ENCODE measurements at regions not wholly inside any gene's neighbourhood (a gene's known extent, or its start where the extent isn't known, plus 50 kb on each side); places are given as distances from the start of the nearest gene placed in this dataset.

- TF ChIP-seq CTCF (IDR thresholded peaks at IDR 0.05; ENCODE audit: insufficient read depth, low read depth, low read length) (no peak), EZH2 (IDR thresholded peaks at IDR 0.05; ENCODE audit: insufficient read depth, low read length) (no peak)
Observed at GRCh38 chr14:98916476-98916875, 355.5 kb downstream of the BCL11B start.

All from astrocyte (in vitro differentiated cells and primary cell).